ENCODE measurements at regions not wholly inside any gene's neighbourhood (a gene's known extent, or its start where the extent isn't known, plus 50 kb on each side); places are given as distances from the start of the nearest gene placed in this dataset.

- TF ChIP-seq ELF4 (IDR thresholded peaks at IDR 0.05): no peak
- TF ChIP-seq FOXK2 (IDR thresholded peaks at IDR 0.05): no peak
- no peak for TF ChIP-seq FOXA1 (IDR thresholded peaks at IDR 0.05)
- no peak for TF ChIP-seq SUZ12 (IDR thresholded peaks at IDR 0.05)
- no peak for TF ChIP-seq FOXM1 (IDR thresholded peaks at IDR 0.05; ENCODE audit: borderline replicate concordance)
- no peak for TF ChIP-seq PKNOX1 (IDR thresholded peaks at IDR 0.05)
- no peak for TF ChIP-seq HDGF (IDR thresholded peaks at IDR 0.05; ENCODE audit: borderline replicate concordance)
Measured at GRCh38 chr16:74188856-74189255, 107.8 kb upstream of the PSMD7 start.

Measured in HEK293T (cell line).